Tibial nerve (tissue), 4 donors: ENCODE measurements at regions not wholly inside any gene's neighbourhood (a gene's known extent, or its start where the extent isn't known, plus 50 kb on each side); places are given as distances from the start of the nearest gene placed in this dataset.

Experiments
- DNase-seq, 2 donors: peaks; one replicate each; pipeline ENCODE4 v3.0.0-alpha.2; 2019; ENCODE audit warnings: low spot score in 2 of 2
- H3K27ac ChIP-seq, 4 donors: fragments of 200-600 bp; sonication (generic) in 3 of 4; one replicate each; pipeline ENCODE4 v1.5.1; 2017 to 2019; ENCODE audit warnings: mild to moderate bottlenecking in 1 of 4
- H3K27me3 ChIP-seq, 2 donors: fragments of 200-600 bp; sonication (generic) in 1 of 2; one replicate each; pipeline versions ENCODE4 v1.5.1 to v1.6.0; 2017 to 2019
- H3K36me3 ChIP-seq, 3 donors: fragments of 200-600 bp; sonication (generic); one replicate each; pipeline ENCODE4 v1.5.1; 2018 to 2019
- H3K4me1 ChIP-seq, 4 donors: fragments of 200-600 bp; sonication (generic) in 3 of 4; one replicate each; pipeline ENCODE4 v1.5.1; 2017 to 2019
- H3K4me3 ChIP-seq, 4 donors: fragments of 200-600 bp; sonication (generic) in 3 of 4; one replicate each; pipeline ENCODE4 v1.5.1; 2017 to 2019; ENCODE audit warnings: mild to moderate bottlenecking in 1 of 4, moderate library complexity in 1 of 4
- H3K9me3 ChIP-seq, 4 donors: fragments of 200-600 bp; sonication (generic) in 3 of 4; one replicate each; pipeline ENCODE4 v1.5.1; 2017 to 2019
- CTCF ChIP-seq, 5 experiments: fragments of 200-600 bp in 3 of 5; fragments of 450-650 bp in 2 of 5; sonication (generic) in 3 of 5; IDR thresholded peaks; one replicate each; pipeline ENCODE4 v1.5.1; 2016 to 2019; ENCODE audit warnings: antibody characterized with exemption in 5 of 5, mild to moderate bottlenecking in 3 of 5, moderate library complexity in 2 of 5
- EP300 ChIP-seq, 2 donors: sonication (generic); formaldehyde crosslinking; IDR thresholded peaks; one replicate each; pipeline ENCODE4 v1.6.1; 2017; ENCODE audit warnings: antibody characterized with exemption in 2 of 2, mild to moderate bottlenecking in 1 of 2
- POLR2A ChIP-seq, 2 donors: fragments of 450-650 bp; IDR thresholded peaks; one replicate each; pipeline ENCODE4 v1.6.1; 2017; ENCODE audit warnings: antibody characterized with exemption in 2 of 2, mild to moderate bottlenecking in 2 of 2, moderate library complexity in 2 of 2
- WGBS, 2 donors: methylation state at CpG; one replicate each; pipeline ENCODE4 v1.1.5; 2018; 5-methylcytosine and 5-hydroxymethylcytosine counted together

DNA sequence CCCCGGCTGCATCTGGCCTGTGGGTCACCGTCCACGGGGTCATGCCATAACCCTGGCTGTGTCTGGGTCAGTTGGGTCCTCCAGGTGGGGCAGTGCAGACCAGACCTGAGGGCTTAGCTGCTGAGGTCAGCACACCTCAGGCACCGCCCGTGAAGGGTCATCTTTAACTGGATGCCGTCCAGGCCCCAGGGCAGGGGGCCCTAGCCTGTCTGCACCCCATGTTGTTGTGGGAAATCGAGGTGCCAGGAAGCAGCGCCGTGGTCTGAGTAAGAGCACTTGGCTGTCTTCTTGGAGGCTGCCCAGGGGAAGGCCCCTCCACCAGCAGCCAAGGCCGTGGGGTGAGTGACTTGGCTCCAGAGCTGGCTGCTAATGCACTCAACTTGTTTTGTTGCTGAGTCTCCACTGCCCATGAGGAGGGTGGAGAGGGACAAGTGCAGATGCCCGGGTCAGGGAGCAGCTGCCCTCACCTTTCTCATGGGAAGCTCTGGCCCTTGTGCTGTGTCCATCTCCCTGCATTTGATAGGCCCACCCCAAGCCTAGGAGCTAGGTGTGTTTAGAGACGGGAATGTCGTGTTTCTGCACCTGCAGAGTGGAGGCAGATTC, 317.2 kb downstream of the TMEM121 start:
- H3K27me3 ChIP-seq: no peaks in the 10 kb centered on the region
- 69 to 76% methylated on average over 11 to 13 of the region's 13 CpGs for WGBS, 2 donors
- H3K9me3 ChIP-seq: peaks cover 0 to 3% (median 0%) of the 10 kb centered on the region in 4 donors
- no peak for TF ChIP-seq CTCF (IDR thresholded peaks at IDR 0.05)
- TF ChIP-seq EP300 (IDR thresholded peaks at IDR 0.05): no peak
- TF ChIP-seq POLR2A (IDR thresholded peaks at IDR 0.05): no peak
- no peak overlapping the region for H3K4me3 ChIP-seq
- no peak overlapping the region for H3K27ac ChIP-seq
- H3K4me1 ChIP-seq: no peaks in the 10 kb centered on the region
- DNase-seq: no peak
- H3K36me3 ChIP-seq: no peaks in the 10 kb centered on the region

GRCh38 chr14:105844047-105844630, 317.8 kb downstream of the TMEM121 start:
- Histone ChIP-seq H3K9me3 (peaks cover 0 to 3% (median 0%) of the 10 kb centered on the region in 4 donors), H3K27ac (no peak overlapping the region), H3K4me1 (no peaks in the 10 kb centered on the region), H3K27me3 (no peaks in the 10 kb centered on the region), H3K36me3 (no peaks in the 10 kb centered on the region), H3K4me3 (no peak overlapping the region)
- WGBS, 2 donors: 87% methylated on average over 16 of the region's 16 CpGs
- no peak for DNase-seq
- no peak for TF ChIP-seq CTCF (IDR thresholded peaks at IDR 0.05)
- no peak for TF ChIP-seq POLR2A (IDR thresholded peaks at IDR 0.05)

GRCh38 chr14:105844810-105845724, 318.7 kb downstream of the TMEM121 start:
- no peak overlapping the region for H3K27ac ChIP-seq
- H3K36me3 ChIP-seq: no peaks in the 10 kb centered on the region
- 88 to 90% methylated on average over 16 to 18 of the region's 18 CpGs for WGBS, 2 donors
- DNase-seq: no peak
- H3K4me3 ChIP-seq: no peak overlapping the region
- H3K9me3 ChIP-seq: peaks cover 0 to 3% (median 0%) of the 10 kb centered on the region in 4 donors
- TF ChIP-seq EP300 (IDR thresholded peaks at IDR 0.05) (no peak), CTCF (IDR thresholded peaks at IDR 0.05) (no peak), POLR2A (IDR thresholded peaks at IDR 0.05) (no peak)
- no peaks in the 10 kb centered on the region for H3K4me1 ChIP-seq
- H3K27me3 ChIP-seq: no peaks in the 10 kb centered on the region

- TF ChIP-seq CTCF (IDR thresholded peaks at IDR 0.05): no peak
- TF ChIP-seq EP300 (IDR thresholded peaks at IDR 0.05): no peak
- no peak for TF ChIP-seq POLR2A (IDR thresholded peaks at IDR 0.05)
- 83 to 91% methylated on average over 6 to 10 of the region's 10 CpGs for WGBS, 2 donors
- Histone ChIP-seq H3K9me3 (peaks cover 0 to 3% (median 0%) of the 10 kb centered on the region in 4 donors), H3K36me3 (no peaks in the 10 kb centered on the region), H3K27me3 (no peaks in the 10 kb centered on the region), H3K4me1 (no peaks in the 10 kb centered on the region), H3K27ac (no peak overlapping the region), H3K4me3 (no peak overlapping the region)
- DNase-seq: no peak
These were observed 319.4 kb downstream of the TMEM121 start for GRCh38 chr14:105845725-105846309.
